ENCODE measurements at regions not wholly inside any gene's neighbourhood (a gene's known extent, or its start where the extent isn't known, plus 50 kb on each side); places are given as distances from the start of the nearest gene placed in this dataset.

- H3K27me3 Mint-ChIP-seq (ENCODE audit: low read depth) = peaks cover 4% of the 10 kb centered on the region
- no peaks in the 10 kb centered on the region for H3K4me1 Mint-ChIP-seq (ENCODE audit: low read depth)
- H3K9me3 Mint-ChIP-seq = peaks cover under 1% of the 10 kb centered on the region
- no peak overlapping the region for H3K27ac Mint-ChIP-seq
- H3K36me3 Mint-ChIP-seq (ENCODE audit: low read depth) = no peaks in the 10 kb centered on the region
- no peak overlapping the region for H3K4me3 Mint-ChIP-seq
These were observed 55.9 kb upstream of the CTBP2 start for GRCh38 chr10:125216309-125216708.

- H3K27me3 Mint-ChIP-seq (ENCODE audit: low read depth) = peaks cover 4% of the 10 kb centered on the region
- H3K4me1 Mint-ChIP-seq (ENCODE audit: low read depth) = no peaks in the 10 kb centered on the region
- H3K4me3 Mint-ChIP-seq = no peak overlapping the region
- H3K9me3 Mint-ChIP-seq = peaks cover 8% of the 10 kb centered on the region
- no peaks in the 10 kb centered on the region for H3K36me3 Mint-ChIP-seq (ENCODE audit: low read depth)
- no peak overlapping the region for H3K27ac Mint-ChIP-seq
These were observed 53.9 kb upstream of the CTBP2 start for GRCh38 chr10:125214283-125214570.

- Mint-ChIP-seq H3K9me3 (peaks cover 8% of the 10 kb centered on the region), H3K27me3 (ENCODE audit: low read depth) (peaks cover 4% of the 10 kb centered on the region), H3K4me1 (ENCODE audit: low read depth) (no peaks in the 10 kb centered on the region), H3K36me3 (ENCODE audit: low read depth) (no peaks in the 10 kb centered on the region), H3K27ac (no peak overlapping the region), H3K4me3 (no peak overlapping the region)
These were observed 53.3 kb upstream of the CTBP2 start for GRCh38 chr10:125213541-125214282.

GRCh38 chr10:125212150-125212809 is 51.9 kb upstream of the CTBP2 start:
- Mint-ChIP-seq H3K4me3 (no peak overlapping the region), H3K9me3 (peaks cover 8% of the 10 kb centered on the region), H3K36me3 (ENCODE audit: low read depth) (no peaks in the 10 kb centered on the region), H3K4me1 (ENCODE audit: low read depth) (no peaks in the 10 kb centered on the region), H3K27me3 (ENCODE audit: low read depth) (peaks cover 4% of the 10 kb centered on the region), H3K27ac (no peak overlapping the region)
